ENCODE measurements at regions not wholly inside any gene's neighbourhood (a gene's known extent, or its start where the extent isn't known, plus 50 kb on each side); places are given as distances from the start of the nearest gene placed in this dataset.

GRCh38 chr4:122537388-122538135, 81.0 kb upstream of the IL2 start:
- TF ChIP-seq CTCF (IDR thresholded peaks at IDR 0.05; ENCODE audit: poor library complexity) = no peak
- no peak for TF ChIP-seq EZH2 (IDR thresholded peaks at IDR 0.05; ENCODE audit: borderline replicate concordance)
- no peak for TF ChIP-seq EZH2phosphoT487 (IDR thresholded peaks at IDR 0.05; ENCODE audit: low read depth, severe bottlenecking, unreplicated experiment)

Data from hepatocyte (in vitro differentiated cells).